Ishikawa (cell line): ENCODE measurements at regions not wholly inside any gene's neighbourhood (a gene's known extent, or its start where the extent isn't known, plus 50 kb on each side); places are given as distances from the start of the nearest gene placed in this dataset.

ENCODE experiments used
- CEBPB ChIP-seq: IDR thresholded peaks from 2 replicates; pipeline ENCODE4 v1.6.1; 2012
- CREB1 ChIP-seq: IDR thresholded peaks from 2 replicates; pipeline ENCODE4 v1.6.1; 2012; ENCODE audit warnings: low read depth
- EGR1 ChIP-seq: IDR thresholded peaks from 2 replicates; pipeline ENCODE4 v1.6.1; 2012
- EP300 ChIP-seq: IDR thresholded peaks from 2 replicates; pipeline ENCODE4 v1.6.1; 2012; ENCODE audit warnings: borderline replicate concordance
- FOXM1 ChIP-seq: IDR thresholded peaks from 2 replicates; pipeline ENCODE4 v1.6.1; 2012; ENCODE audit warnings: low read depth, borderline replicate concordance
- NFIC ChIP-seq: IDR thresholded peaks from 2 replicates; pipeline ENCODE4 v1.6.1; 2012
- RAD21 ChIP-seq: IDR thresholded peaks from 2 replicates; pipeline ENCODE4 v1.6.1; 2012; ENCODE audit warnings: low read depth
- TAF1 ChIP-seq: IDR thresholded peaks from 2 replicates; pipeline ENCODE4 v1.6.1; 2012; ENCODE audit warnings: low read depth, mild to moderate bottlenecking
- TCF12 ChIP-seq: IDR thresholded peaks from 2 replicates; pipeline ENCODE4 v1.6.1; 2012; ENCODE audit warnings: low read depth
- TEAD4 ChIP-seq: IDR thresholded peaks from 2 replicates; pipeline ENCODE4 v1.6.1; 2012
- YY1 ChIP-seq: IDR thresholded peaks from 2 replicates; pipeline ENCODE4 v1.6.1; 2012; ENCODE audit warnings: low read depth
- ZBTB7A ChIP-seq: IDR thresholded peaks from 2 replicates; pipeline ENCODE4 v1.6.1; 2012; ENCODE audit warnings: low read depth
- TF ChIP-seq, protein P1 (sequence below): IDR thresholded peaks from 2 replicates; pipeline ENCODE4 v1.6.1; 2012
- TF ChIP-seq, protein P2 (sequence below): IDR thresholded peaks from 2 replicates; pipeline ENCODE4 v1.6.1; 2012
- TF ChIP-seq, protein P3 (sequence below): IDR thresholded peaks from 2 replicates; pipeline ENCODE4 v1.6.1; 2012; ENCODE audit warnings: low read depth, mild to moderate bottlenecking

DNA sequence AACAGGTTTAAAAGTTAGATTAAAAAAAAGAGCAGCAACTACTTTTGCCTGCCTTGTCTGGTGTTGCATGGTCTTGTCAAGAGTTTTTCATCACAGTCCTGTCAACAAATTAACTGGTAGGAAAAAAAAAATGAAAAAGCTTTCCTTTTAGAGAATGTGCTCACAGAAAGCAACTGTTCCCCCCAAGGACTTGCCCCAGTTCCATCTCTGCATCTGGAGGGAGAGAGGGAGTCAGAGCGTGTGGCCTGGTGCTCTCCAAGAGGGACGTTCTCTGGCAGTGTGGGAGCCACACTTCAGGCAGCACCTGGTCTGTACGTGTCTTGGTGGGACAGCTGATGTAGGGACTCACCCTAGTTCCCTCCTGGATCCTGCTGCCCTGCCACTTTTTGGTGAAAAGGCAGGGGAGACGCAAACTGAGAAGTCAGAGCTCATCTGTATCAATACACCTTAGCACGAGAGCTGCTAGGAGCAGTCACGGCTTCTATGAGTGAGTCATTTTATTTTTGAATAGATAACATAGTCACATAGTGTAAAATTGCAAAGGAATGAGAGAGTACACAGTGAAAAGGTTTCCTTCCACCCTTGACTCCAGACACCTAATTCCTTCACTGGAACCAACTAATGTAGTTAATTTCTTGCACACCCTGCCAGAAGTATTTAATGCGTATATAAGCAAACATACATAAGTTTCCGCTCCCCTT is 172.5 kb upstream of the MGAT5 start:
- TF ChIP-seq YY1 (no peak), CEBPB (no peak), RAD21 (no peak), TAF1 (no peak), ZBTB7A (no peak), EGR1 (no peak), TCF12 (no peak)
- TF ChIP-seq, protein P1, sequence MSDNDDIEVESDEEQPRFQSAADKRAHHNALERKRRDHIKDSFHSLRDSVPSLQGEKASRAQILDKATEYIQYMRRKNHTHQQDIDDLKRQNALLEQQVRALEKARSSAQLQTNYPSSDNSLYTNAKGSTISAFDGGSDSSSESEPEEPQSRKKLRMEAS, result no peak

DNA sequence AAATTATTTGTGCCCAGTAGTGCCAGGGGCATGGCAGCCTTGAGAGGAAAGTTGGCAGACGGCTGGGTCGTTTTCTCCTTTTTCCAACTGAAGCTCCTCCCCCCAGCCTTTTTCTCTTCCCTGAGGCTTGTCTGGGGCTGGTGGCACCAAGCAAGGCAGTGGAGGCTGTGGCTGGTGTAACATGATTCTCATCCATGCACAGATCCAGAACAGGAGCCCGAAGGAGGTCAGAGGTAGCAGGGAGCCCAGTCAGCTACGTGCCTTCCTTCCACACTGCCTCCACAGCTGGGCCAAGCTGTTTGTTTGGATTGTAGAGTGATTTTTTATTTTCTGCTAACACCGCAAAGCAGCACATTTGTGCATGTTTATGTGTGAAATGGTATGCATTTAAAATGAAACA is 170.3 kb upstream of the MGAT5 start:
- TF ChIP-seq EP300 (no peak), TAF1 (no peak), TCF12 (no peak), CREB1 (no peak), FOXM1 (no peak), YY1 (no peak), NFIC (no peak), CEBPB (no peak)
- TF ChIP-seq, protein P2, sequence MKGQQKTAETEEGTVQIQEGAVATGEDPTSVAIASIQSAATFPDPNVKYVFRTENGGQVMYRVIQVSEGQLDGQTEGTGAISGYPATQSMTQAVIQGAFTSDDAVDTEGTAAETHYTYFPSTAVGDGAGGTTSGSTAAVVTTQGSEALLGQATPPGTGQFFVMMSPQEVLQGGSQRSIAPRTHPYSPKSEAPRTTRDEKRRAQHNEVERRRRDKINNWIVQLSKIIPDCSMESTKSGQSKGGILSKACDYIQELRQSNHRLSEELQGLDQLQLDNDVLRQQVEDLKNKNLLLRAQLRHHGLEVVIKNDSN, result no peak

DNA sequence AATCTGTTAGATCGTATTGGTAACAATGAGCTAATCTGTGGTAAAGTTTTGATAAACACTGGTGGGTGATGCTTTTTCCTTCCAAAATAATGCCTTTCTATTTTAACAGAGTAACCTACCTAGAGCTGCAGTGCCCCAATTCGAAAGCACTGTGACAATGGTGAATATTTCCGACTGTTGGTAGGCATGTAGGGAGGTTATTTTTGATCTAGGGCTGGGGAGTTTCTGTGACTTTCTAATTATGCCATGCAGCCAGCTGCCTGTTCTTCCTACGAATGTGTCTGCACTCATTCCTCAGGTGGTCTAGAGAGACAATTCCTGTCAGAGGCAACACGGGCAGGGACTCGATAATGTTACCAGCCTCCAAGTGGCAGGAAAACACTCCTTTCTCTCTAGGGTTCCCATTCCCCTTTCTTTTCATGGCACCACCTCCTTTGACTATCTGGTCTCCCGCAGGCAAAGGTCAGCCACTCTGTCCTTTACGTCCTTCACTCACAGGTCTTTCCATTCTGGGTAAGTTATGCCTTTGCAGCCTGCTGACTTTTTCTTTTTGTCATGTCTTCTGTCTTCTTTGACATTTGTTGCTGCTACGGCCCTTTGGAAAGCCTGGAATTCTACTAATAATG is 167.2 kb upstream of the MGAT5 start:
- TF ChIP-seq CREB1, result no peak
- no peak for TF ChIP-seq RAD21
- TF ChIP-seq TEAD4, result no peak
- TF ChIP-seq ZBTB7A, result no peak
- no peak for TF ChIP-seq YY1
- no peak for TF ChIP-seq NFIC
- no peak for TF ChIP-seq TAF1
- TF ChIP-seq EP300, result no peak
- TF ChIP-seq, protein P1, result no peak
- no peak for TF ChIP-seq TCF12
- TF ChIP-seq, protein P2, result no peak
- no peak for TF ChIP-seq FOXM1

DNA sequence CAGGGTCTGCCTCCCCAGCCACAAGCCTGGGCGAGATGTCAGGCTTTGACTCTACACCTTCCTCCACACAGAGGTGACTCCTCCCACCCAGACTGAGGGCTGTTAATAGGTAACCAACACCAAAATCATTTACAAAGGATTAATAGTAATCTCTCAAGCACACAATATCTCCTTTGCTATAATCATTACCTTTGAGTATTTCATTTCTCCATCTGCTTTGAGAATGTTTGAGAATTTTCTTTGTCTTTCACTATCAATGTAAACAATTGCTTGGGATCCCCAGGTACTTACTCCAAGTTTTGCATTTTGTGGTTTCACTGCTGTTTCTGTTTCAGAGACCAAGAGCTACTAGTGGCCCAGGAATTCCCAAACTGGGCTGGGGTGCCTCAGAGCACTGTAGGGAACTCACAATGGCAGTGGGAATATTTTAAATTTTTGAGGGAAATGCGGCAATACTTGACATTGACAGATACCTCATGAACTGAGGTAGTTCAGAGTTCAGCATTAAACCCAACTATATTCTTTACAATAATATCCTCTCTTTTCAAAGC is 166.4 kb upstream of the MGAT5 start:
- TF ChIP-seq, protein P2, result no peak
- TF ChIP-seq CEBPB (no peak), TCF12 (no peak), FOXM1 (no peak), EGR1 (no peak), CREB1 (no peak), TAF1 (no peak), TEAD4 (no peak), YY1 (no peak), ZBTB7A (no peak), RAD21 (no peak), EP300 (no peak)
- TF ChIP-seq, protein P3, sequence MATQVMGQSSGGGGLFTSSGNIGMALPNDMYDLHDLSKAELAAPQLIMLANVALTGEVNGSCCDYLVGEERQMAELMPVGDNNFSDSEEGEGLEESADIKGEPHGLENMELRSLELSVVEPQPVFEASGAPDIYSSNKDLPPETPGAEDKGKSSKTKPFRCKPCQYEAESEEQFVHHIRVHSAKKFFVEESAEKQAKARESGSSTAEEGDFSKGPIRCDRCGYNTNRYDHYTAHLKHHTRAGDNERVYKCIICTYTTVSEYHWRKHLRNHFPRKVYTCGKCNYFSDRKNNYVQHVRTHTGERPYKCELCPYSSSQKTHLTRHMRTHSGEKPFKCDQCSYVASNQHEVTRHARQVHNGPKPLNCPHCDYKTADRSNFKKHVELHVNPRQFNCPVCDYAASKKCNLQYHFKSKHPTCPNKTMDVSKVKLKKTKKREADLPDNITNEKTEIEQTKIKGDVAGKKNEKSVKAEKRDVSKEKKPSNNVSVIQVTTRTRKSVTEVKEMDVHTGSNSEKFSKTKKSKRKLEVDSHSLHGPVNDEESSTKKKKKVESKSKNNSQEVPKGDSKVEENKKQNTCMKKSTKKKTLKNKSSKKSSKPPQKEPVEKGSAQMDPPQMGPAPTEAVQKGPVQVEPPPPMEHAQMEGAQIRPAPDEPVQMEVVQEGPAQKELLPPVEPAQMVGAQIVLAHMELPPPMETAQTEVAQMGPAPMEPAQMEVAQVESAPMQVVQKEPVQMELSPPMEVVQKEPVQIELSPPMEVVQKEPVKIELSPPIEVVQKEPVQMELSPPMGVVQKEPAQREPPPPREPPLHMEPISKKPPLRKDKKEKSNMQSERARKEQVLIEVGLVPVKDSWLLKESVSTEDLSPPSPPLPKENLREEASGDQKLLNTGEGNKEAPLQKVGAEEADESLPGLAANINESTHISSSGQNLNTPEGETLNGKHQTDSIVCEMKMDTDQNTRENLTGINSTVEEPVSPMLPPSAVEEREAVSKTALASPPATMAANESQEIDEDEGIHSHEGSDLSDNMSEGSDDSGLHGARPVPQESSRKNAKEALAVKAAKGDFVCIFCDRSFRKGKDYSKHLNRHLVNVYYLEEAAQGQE, result no peak
- TF ChIP-seq, protein P1, result no peak

DNA sequence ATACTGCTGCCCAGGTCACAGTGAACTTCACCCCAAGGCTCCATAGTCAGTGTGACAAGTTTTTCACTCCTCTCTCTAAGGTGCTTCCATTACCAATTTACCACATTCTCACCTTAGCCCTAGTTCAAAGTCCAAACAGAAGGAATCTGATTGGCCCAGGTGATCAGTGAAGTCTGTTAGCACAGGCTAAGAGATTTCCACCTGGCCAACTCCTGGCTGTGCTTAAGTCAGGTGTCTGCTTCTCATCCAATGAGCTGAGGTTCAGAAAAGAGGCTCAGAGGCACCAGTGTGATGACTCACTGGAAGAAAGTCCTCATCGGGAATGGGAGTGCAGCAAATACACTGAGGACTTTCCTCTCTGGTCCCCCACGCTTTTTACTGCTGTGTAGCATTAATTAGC is 164.4 kb upstream of the MGAT5 start:
- TF ChIP-seq NFIC (no peak), YY1 (no peak), EP300 (no peak), TCF12 (no peak), ZBTB7A (no peak)

DNA sequence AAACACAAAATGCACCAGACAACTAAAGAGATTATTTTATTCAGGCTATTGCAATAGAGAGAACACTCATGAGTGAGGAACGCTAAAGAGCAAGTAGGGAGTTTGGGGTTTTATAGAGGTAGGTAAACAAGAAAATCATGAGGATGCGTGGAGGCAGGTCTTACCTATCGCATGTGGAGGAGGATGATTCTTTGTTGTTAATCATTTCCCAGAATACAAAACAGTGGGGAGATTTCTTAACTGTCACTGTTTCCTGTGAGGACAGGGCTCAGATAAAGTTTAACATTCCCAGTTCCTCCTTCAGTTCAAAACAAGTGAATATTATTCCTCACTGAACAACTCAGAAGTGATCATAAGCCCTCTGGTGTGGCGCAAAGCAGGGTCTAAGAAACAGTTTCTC is 156.1 kb upstream of the MGAT5 start:
- no peak for TF ChIP-seq EP300
- no peak for TF ChIP-seq TAF1
- TF ChIP-seq, protein P2, result no peak
- no peak for TF ChIP-seq ZBTB7A
- TF ChIP-seq TCF12, result no peak
- TF ChIP-seq CEBPB, result no peak
- TF ChIP-seq CREB1, result no peak
